Natural killer cell (primary cell): ENCODE measurements at regions not wholly inside any gene's neighbourhood (a gene's known extent, or its start where the extent isn't known, plus 50 kb on each side); places are given as distances from the start of the nearest gene placed in this dataset.

Experiments used
- ATAC-seq, 3 donors: fragments of 150-1000 bp in 2 of 3; fragments of 200-7000 bp in 1 of 3; cut with Tn5 transposase; 1 replicate in 1 of 3; 2 replicates in 2 of 3; pipeline ENCODE4 v1.10.0; 2021; ENCODE audit warnings: mild to moderate bottlenecking in 2 of 3, moderate library complexity in 2 of 3
- DNase-seq, 2 donors: peaks; one replicate each; pipeline versions ENCODE4 v3.0.0 to v3.0.0-alpha.2; 2013 to 2021; ENCODE audit warnings: mixed read lengths in 1 of 2
- H3K27ac ChIP-seq: one replicate; pipeline ENCODE4 v1.5.1; 2013; ENCODE audit warnings: mild to moderate bottlenecking, low read length
- H3K27me3 ChIP-seq: one replicate; pipeline ENCODE4 v1.6.1; 2013; ENCODE audit warnings: low read length; ENCODE audit not compliant: control insufficient read depth, insufficient read depth
- H3K36me3 ChIP-seq: one replicate; pipeline ENCODE4 v1.6.1; 2013; ENCODE audit warnings: low read length; ENCODE audit not compliant: control insufficient read depth, insufficient read depth
- H3K4me1 ChIP-seq: one replicate; pipeline ENCODE4 v1.6.1; 2013; ENCODE audit warnings: low read length; ENCODE audit not compliant: control insufficient read depth, insufficient read depth
- H3K4me3 ChIP-seq: one replicate; pipeline ENCODE4 v1.5.1; 2013; ENCODE audit warnings: low read length
- H3K9me3 ChIP-seq: one replicate; pipeline ENCODE4 v1.6.1; 2013; ENCODE audit warnings: low read length; ENCODE audit not compliant: control insufficient read depth, insufficient read depth
- H3K27ac Mint-ChIP-seq, 2 donors: one replicate each; pipeline ENCODE4 v1.8.0; 2022; ENCODE audit warnings: mild to moderate bottlenecking in 2 of 2, mixed read lengths in 2 of 2, moderate library complexity in 1 of 2
- H3K27me3 Mint-ChIP-seq, 2 donors: one replicate each; pipeline ENCODE4 v1.8.0; 2022; ENCODE audit warnings: low read depth in 2 of 2, mixed read lengths in 2 of 2
- H3K36me3 Mint-ChIP-seq: one replicate; pipeline ENCODE4 v1.8.0; 2022; ENCODE audit warnings: mixed read lengths
- H3K4me1 Mint-ChIP-seq, 2 donors: one replicate each; pipeline ENCODE4 v1.8.0; 2022; ENCODE audit warnings: mixed read lengths in 2 of 2
- H3K4me3 Mint-ChIP-seq: one replicate; pipeline ENCODE4 v1.8.0; 2022; ENCODE audit warnings: mild to moderate bottlenecking, moderate library complexity, mixed read lengths
- H3K9me3 Mint-ChIP-seq, 2 donors: one replicate each; pipeline ENCODE4 v1.8.0; 2022; ENCODE audit warnings: mixed read lengths in 2 of 2
- WGBS: methylation state at CpG from one replicate; pipeline ENCODE4 v1.1.7; 2013; ENCODE audit warnings: missing lambda C conversion rate; ENCODE audit not compliant: insufficient coverage; 5-methylcytosine and 5-hydroxymethylcytosine counted together
- intact Hi-C: fragments of 100-400 bp; cut with micrococcal nuclease; formaldehyde crosslinking; loops from one replicate; pipeline ENCODE4 v1.14.2; 2022
- TF ChIP-seq, protein P1 (sequence below): fragments of 200-600 bp; IDR thresholded peaks from one replicate; pipeline ENCODE4 v1.8.0; 2022; ENCODE audit warnings: antibody characterized with exemption

GRCh38 chr10:89101943-89102342 lies 105.2 kb downstream of the CH25H start:
- no peak overlapping the region for H3K4me3 ChIP-seq
- Mint-ChIP-seq H3K27ac (no peak overlapping the region), H3K4me1 (no peaks in the 10 kb centered on the region), H3K36me3 (no peaks in the 10 kb centered on the region), H3K4me3 (no peak overlapping the region), H3K9me3 (no peaks in the 10 kb centered on the region), H3K27me3 (no peaks in the 10 kb centered on the region)
- H3K27ac ChIP-seq = no peak overlapping the region
- 87% methylated on average over 3 of the region's 4 CpGs for WGBS
- intact Hi-C loops = no loop called here
- H3K27me3 ChIP-seq = no peaks in the 10 kb centered on the region
- H3K36me3 ChIP-seq = no peaks in the 10 kb centered on the region
- ATAC-seq = no peak
- H3K9me3 ChIP-seq = no peaks in the 10 kb centered on the region
- DNase-seq = no peak
- no peaks in the 10 kb centered on the region for H3K4me1 ChIP-seq
- TF ChIP-seq, protein P1, sequence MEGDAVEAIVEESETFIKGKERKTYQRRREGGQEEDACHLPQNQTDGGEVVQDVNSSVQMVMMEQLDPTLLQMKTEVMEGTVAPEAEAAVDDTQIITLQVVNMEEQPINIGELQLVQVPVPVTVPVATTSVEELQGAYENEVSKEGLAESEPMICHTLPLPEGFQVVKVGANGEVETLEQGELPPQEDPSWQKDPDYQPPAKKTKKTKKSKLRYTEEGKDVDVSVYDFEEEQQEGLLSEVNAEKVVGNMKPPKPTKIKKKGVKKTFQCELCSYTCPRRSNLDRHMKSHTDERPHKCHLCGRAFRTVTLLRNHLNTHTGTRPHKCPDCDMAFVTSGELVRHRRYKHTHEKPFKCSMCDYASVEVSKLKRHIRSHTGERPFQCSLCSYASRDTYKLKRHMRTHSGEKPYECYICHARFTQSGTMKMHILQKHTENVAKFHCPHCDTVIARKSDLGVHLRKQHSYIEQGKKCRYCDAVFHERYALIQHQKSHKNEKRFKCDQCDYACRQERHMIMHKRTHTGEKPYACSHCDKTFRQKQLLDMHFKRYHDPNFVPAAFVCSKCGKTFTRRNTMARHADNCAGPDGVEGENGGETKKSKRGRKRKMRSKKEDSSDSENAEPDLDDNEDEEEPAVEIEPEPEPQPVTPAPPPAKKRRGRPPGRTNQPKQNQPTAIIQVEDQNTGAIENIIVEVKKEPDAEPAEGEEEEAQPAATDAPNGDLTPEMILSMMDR = no peak

GRCh38 chr10:89100680-89101079 lies 106.4 kb downstream of the CH25H start:
- WGBS = 90% methylated on average over 2 of the region's 4 CpGs
- H3K36me3 Mint-ChIP-seq = no peaks in the 10 kb centered on the region
- intact Hi-C loops = no loop called here
- Histone ChIP-seq H3K27me3 (no peaks in the 10 kb centered on the region), H3K9me3 (no peaks in the 10 kb centered on the region), H3K4me3 (no peak overlapping the region), H3K4me1 (no peaks in the 10 kb centered on the region), H3K36me3 (no peaks in the 10 kb centered on the region), H3K27ac (no peak overlapping the region)
- no peaks in the 10 kb centered on the region for H3K4me1 Mint-ChIP-seq
- H3K4me3 Mint-ChIP-seq = no peak overlapping the region
- H3K27me3 Mint-ChIP-seq = no peaks in the 10 kb centered on the region
- TF ChIP-seq, protein P1 = no peak
- H3K27ac Mint-ChIP-seq = no peak overlapping the region
- H3K9me3 Mint-ChIP-seq = no peaks in the 10 kb centered on the region
- no peak for ATAC-seq
- DNase-seq = no peak

DNA sequence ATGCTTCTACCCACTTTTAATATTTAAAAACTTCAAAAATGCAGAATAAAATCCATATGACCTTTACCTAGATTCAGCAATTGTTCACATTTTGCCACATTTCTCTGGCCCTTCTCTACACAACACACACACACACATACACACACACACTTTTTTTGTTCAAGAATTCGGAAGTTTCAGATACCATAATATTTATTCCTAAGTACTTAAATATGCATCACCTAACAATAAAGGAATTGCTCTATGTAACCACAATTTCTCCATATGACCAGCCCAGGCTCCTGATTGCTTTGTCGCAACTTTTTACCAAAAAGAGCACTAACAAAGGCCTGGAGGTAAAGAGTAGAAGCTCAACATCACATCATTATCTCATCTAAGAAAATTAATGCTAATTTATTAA lies 106.6 kb downstream of the FAS start:
- ATAC-seq = no peak
- H3K4me1 Mint-ChIP-seq = no peaks in the 10 kb centered on the region
- Histone ChIP-seq H3K4me1 (no peaks in the 10 kb centered on the region), H3K27ac (no peak overlapping the region), H3K27me3 (no peaks in the 10 kb centered on the region), H3K9me3 (no peaks in the 10 kb centered on the region), H3K4me3 (no peak overlapping the region), H3K36me3 (no peaks in the 10 kb centered on the region)
- TF ChIP-seq, protein P1 = no peak
- no peaks in the 10 kb centered on the region for H3K36me3 Mint-ChIP-seq
- H3K27ac Mint-ChIP-seq = no peak overlapping the region
- H3K4me3 Mint-ChIP-seq = no peak overlapping the region
- peaks cover 0 to 3% of the 10 kb centered on the region in 2 donors for H3K27me3 Mint-ChIP-seq
- DNase-seq = no peak
- WGBS = 92% methylated on average over 2 of the region's 2 CpGs
- intact Hi-C loops = no loop called here
- no peaks in the 10 kb centered on the region for H3K9me3 Mint-ChIP-seq

GRCh38 chr10:89095701-89096391 lies 105.2 kb downstream of the FAS start:
- Mint-ChIP-seq H3K36me3 (no peaks in the 10 kb centered on the region), H3K4me3 (no peak overlapping the region), H3K9me3 (no peaks in the 10 kb centered on the region), H3K4me1 (no peaks in the 10 kb centered on the region), H3K27me3 (peaks cover 0 to 3% of the 10 kb centered on the region in 2 donors), H3K27ac (no peak overlapping the region)
- Histone ChIP-seq H3K27me3 (no peaks in the 10 kb centered on the region), H3K36me3 (no peaks in the 10 kb centered on the region), H3K27ac (no peak overlapping the region), H3K4me3 (no peak overlapping the region), H3K4me1 (no peaks in the 10 kb centered on the region), H3K9me3 (no peaks in the 10 kb centered on the region)
- TF ChIP-seq, protein P1 = no peak
- intact Hi-C loops = no loop called here
- WGBS = 86% methylated on average over 1 of the region's 1 CpG
- DNase-seq (no peak), ATAC-seq (no peak)
